ENCODE measurements at regions not wholly inside any gene's neighbourhood (a gene's known extent, or its start where the extent isn't known, plus 50 kb on each side); places are given as distances from the start of the nearest gene placed in this dataset.

DNA sequence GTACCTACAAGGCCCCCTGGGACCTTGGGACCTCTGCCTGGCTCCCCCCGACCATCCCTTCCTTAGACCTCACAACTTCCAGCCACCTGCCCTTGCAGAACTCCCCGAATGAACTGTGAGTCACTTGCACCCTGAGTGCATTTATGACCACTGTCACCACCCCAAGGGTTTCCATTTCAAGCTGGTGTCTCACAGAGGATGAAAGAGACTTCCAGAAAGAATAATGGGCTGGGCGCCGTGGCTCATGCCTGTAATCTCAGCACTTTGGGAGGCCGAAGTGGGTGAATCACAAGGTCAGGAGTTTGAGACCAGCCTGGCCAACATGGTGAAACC lies 124.5 kb upstream of the CIBAR2 start:
- TF ChIP-seq, protein P1, sequence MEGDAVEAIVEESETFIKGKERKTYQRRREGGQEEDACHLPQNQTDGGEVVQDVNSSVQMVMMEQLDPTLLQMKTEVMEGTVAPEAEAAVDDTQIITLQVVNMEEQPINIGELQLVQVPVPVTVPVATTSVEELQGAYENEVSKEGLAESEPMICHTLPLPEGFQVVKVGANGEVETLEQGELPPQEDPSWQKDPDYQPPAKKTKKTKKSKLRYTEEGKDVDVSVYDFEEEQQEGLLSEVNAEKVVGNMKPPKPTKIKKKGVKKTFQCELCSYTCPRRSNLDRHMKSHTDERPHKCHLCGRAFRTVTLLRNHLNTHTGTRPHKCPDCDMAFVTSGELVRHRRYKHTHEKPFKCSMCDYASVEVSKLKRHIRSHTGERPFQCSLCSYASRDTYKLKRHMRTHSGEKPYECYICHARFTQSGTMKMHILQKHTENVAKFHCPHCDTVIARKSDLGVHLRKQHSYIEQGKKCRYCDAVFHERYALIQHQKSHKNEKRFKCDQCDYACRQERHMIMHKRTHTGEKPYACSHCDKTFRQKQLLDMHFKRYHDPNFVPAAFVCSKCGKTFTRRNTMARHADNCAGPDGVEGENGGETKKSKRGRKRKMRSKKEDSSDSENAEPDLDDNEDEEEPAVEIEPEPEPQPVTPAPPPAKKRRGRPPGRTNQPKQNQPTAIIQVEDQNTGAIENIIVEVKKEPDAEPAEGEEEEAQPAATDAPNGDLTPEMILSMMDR (IDR thresholded peaks at IDR 0.05), result no peak
- TF ChIP-seq GABPA (IDR thresholded peaks at IDR 0.05; ENCODE audit: low read depth), result no peak
- TF ChIP-seq, protein P2, sequence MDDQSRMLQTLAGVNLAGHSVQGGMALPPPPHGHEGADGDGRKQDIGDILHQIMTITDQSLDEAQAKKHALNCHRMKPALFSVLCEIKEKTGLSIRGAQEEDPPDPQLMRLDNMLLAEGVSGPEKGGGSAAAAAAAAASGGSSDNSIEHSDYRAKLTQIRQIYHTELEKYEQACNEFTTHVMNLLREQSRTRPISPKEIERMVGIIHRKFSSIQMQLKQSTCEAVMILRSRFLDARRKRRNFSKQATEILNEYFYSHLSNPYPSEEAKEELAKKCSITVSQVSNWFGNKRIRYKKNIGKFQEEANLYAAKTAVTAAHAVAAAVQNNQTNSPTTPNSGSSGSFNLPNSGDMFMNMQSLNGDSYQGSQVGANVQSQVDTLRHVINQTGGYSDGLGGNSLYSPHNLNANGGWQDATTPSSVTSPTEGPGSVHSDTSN (IDR thresholded peaks at IDR 0.05), result no peak
- no peak for TF ChIP-seq POLR2AphosphoS5 (IDR thresholded peaks at IDR 0.05; ENCODE audit: low read depth, low read length)
- TF ChIP-seq TAF1 (IDR thresholded peaks at IDR 0.05; ENCODE audit: borderline replicate concordance, low read depth, low read length), result no peak
- TF ChIP-seq EZH2phosphoT487 (IDR thresholded peaks at IDR 0.05; ENCODE audit: borderline replicate concordance, low read depth), result no peak
- TF ChIP-seq, protein P3, sequence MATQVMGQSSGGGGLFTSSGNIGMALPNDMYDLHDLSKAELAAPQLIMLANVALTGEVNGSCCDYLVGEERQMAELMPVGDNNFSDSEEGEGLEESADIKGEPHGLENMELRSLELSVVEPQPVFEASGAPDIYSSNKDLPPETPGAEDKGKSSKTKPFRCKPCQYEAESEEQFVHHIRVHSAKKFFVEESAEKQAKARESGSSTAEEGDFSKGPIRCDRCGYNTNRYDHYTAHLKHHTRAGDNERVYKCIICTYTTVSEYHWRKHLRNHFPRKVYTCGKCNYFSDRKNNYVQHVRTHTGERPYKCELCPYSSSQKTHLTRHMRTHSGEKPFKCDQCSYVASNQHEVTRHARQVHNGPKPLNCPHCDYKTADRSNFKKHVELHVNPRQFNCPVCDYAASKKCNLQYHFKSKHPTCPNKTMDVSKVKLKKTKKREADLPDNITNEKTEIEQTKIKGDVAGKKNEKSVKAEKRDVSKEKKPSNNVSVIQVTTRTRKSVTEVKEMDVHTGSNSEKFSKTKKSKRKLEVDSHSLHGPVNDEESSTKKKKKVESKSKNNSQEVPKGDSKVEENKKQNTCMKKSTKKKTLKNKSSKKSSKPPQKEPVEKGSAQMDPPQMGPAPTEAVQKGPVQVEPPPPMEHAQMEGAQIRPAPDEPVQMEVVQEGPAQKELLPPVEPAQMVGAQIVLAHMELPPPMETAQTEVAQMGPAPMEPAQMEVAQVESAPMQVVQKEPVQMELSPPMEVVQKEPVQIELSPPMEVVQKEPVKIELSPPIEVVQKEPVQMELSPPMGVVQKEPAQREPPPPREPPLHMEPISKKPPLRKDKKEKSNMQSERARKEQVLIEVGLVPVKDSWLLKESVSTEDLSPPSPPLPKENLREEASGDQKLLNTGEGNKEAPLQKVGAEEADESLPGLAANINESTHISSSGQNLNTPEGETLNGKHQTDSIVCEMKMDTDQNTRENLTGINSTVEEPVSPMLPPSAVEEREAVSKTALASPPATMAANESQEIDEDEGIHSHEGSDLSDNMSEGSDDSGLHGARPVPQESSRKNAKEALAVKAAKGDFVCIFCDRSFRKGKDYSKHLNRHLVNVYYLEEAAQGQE (IDR thresholded peaks at IDR 0.05; ENCODE audit: low read depth, low read length), result no peak
- TF ChIP-seq, protein P4, sequence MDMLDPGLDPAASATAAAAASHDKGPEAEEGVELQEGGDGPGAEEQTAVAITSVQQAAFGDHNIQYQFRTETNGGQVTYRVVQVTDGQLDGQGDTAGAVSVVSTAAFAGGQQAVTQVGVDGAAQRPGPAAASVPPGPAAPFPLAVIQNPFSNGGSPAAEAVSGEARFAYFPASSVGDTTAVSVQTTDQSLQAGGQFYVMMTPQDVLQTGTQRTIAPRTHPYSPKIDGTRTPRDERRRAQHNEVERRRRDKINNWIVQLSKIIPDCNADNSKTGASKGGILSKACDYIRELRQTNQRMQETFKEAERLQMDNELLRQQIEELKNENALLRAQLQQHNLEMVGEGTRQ (IDR thresholded peaks at IDR 0.05; ENCODE audit: borderline replicate concordance, low read depth, low read length), result no peak
- TF ChIP-seq JUND (IDR thresholded peaks at IDR 0.05), result no peak
- TF ChIP-seq, protein P5, sequence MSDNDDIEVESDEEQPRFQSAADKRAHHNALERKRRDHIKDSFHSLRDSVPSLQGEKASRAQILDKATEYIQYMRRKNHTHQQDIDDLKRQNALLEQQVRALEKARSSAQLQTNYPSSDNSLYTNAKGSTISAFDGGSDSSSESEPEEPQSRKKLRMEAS (IDR thresholded peaks at IDR 0.05; ENCODE audit: low read depth), result no peak
